ENCODE measurements at regions not wholly inside any gene's neighbourhood (a gene's known extent, or its start where the extent isn't known, plus 50 kb on each side); places are given as distances from the start of the nearest gene placed in this dataset.
A peak's percentile ranks its signal among the peaks of the same experiment; 100 is the strongest.

- no peak for DNase-seq
These were observed 109.3 kb upstream of the TNRC6C start for GRCh38 chr17:77849239-77849638.

GRCh38 chr17:77851921-77852320 lies 106.6 kb upstream of the TNRC6C start:
- no peak for DNase-seq

DNA sequence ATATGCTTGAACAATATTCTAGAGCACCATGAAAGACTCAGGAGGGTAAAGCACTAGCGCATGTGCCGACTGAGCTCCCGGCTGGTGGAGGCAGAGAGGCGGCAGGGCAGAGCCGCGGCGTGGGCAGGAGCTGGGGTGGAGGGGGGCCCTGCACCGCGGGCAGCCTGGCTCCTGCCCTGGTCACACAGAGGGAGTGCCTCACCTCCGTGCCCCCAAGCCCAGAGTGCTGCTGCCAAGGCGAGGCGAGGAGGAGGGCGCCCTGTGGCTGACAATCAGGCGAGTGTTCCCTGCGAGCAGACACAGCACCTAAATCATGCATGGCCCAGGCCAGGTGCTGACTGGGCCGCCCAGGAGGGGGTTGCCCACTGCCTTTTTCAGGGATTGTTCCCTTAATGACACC lies 105.8 kb upstream of the TNRC6C start:
- no peak for DNase-seq

GRCh38 chr17:77853191-77853977 lies 105.1 kb upstream of the TNRC6C start:
- DNase-seq = no peak

DNA sequence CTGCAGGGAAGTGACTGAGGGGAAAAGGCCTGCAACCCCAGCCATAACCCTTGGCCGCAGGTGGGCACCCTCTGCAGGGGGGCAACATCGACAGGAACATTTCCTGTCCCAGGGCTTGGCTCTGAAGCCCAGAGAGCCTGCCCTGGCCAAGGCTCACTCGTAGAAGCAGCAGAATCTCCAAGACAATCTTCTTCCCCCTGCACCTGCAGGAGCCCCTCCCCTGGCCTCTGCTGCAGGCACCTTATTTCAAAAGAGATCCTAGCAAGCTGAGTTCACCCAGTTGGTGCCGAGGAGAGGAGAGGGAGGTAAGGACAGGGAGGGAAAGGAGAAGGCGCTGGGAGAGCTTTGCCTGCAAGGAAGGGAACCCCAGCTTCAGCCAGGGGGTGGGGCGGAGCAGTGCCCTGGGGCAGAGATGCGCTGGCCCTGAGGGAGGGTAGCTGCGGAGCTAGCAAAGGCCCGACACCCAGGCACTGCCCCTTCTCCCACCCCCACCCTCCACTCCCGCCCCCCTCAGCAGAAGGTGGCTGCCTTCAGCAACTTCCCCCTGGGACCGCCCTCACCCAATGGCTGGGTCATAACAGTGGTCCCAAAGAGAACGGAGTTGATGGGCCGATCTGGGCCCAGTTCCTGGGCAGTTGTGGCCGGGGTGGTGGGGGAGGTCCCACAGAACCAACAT lies 104.3 kb upstream of the TNRC6C start:
- DNase-seq = no peak

- DNase-seq = no peak
These were observed 103.5 kb upstream of the TNRC6C start for GRCh38 chr17:77854759-77855745.

DNA sequence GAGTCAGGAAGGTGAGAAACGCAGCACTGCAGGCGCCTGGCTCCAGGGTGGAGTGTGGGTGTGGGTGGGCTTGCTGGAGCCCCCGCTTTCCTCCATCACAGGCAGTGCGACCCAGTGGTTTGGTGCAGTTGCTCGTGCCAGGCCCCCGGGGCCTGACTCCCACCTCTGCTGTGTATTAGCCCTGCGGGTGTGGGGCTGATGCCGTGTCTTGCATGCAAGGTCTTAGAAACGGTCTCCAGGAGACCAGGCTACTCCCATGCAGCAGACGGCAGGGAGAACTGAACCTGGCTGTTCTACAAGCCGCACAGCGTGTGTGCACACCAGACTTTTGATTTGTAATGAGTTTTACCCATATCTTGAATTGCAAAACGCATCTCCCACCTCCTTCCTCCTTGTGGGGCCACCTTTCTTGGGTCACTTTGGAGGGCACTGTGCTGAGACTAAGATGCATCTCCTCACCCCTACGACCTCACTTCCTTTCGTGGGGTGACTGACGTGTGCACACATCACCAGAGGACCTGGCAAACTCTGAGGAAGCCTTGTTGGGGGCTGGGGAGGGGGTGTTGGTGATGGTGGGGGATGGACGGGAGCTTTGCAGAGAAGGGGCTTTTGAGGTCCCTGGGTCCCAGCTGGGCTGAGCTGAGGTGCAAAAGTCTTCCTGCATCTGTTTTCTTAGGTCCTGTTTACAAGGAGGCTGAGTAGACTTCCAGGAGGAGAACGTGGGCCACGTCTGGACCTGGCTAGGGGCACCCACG lies 101.8 kb upstream of the TNRC6C start:
- DNase-seq = no peak

GRCh38 chr17:77857306-77857555 lies 101.3 kb upstream of the TNRC6C start:
- DNase-seq = no peak

DNA sequence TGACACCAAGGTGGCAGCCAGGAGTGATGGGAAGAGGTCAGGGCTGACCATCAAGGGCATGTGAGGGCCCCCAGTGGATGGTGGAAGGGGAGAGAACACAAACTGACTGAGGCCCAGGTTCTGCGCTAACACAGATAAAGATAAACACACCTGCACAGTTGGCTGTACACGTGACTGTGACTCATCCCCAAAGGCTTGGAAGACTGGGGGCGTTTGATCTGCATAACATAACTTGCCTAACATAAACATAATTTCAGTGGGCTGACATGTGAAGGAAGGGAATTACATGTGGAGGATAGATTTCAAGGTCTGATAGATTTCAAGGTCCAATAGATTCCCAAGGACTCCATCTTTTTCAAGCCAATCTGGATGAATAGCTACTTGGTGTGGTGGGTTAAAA lies 100.9 kb upstream of the TNRC6C start:
- peak; percentile 61 for DNase-seq

DNA sequence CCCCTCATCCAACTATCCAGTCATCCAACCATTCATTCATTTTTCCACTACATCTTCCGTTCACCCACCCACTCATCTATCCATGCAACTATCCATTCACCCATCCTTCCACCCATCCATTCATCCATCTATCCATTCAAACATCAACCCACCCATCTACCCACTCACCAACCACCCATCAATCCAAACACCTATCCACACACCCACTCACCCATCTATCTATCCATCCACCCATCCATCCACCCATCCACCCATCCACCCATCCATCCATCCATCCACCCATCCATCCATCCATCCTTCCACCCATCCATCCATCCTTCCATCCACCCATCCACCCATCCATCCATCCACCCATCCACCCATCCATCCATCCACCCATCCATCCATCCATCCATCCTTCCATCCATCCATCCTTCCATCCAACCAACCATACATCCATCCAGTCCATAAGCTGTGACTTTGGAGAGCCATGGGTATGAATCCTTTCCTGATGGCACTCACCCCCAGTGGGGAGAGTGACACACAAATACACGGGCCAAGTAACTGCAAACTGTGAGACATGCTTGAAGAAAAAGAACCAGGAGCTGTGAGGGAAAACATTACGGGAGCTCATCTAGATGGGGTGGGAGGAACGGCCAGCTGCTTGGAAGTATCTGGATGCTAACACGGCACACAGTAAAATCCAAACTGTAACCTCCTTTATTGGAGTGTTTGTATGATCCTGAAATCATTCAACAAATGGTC lies 100.0 kb upstream of the TNRC6C start:
- DNase-seq = no peak

GRCh38 chr17:77859035-77859810 lies 99.3 kb upstream of the TNRC6C start:
- DNase-seq = no peak

GRCh38 chr17:77861133-77861695 lies 97.3 kb upstream of the TNRC6C start:
- DNase-seq = no peak

DNA sequence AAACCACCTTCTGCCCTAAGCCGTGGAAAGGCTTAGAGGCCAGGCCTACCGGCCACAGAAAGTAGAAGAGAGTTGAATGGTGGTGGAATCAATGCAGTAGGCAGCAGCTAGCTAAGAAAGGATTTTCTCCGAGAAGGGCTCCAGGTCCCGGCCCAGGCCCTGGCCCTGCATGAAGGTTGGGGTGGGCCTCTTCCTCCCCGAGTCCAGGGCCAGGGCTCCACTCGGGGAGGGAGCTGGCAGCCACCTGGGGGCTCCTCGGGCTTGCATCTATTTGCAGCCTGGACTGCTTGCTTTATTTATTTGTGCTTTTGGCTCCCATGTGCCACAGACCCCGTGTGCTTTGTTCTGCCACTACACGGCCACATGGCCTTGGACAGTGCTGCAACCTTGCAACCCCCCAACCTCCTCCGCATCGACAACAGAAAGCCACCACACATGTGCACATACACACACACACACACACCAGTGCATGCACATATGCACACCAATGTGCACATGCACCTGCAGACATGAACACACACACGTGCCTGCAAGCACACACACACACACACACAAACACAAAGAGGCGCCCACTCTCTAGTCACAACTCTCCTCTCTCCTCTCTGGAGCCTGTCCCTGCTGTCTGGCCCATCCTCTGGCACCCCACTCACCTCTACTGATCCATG lies 96.4 kb upstream of the TNRC6C start:
- no peak for DNase-seq

DNA sequence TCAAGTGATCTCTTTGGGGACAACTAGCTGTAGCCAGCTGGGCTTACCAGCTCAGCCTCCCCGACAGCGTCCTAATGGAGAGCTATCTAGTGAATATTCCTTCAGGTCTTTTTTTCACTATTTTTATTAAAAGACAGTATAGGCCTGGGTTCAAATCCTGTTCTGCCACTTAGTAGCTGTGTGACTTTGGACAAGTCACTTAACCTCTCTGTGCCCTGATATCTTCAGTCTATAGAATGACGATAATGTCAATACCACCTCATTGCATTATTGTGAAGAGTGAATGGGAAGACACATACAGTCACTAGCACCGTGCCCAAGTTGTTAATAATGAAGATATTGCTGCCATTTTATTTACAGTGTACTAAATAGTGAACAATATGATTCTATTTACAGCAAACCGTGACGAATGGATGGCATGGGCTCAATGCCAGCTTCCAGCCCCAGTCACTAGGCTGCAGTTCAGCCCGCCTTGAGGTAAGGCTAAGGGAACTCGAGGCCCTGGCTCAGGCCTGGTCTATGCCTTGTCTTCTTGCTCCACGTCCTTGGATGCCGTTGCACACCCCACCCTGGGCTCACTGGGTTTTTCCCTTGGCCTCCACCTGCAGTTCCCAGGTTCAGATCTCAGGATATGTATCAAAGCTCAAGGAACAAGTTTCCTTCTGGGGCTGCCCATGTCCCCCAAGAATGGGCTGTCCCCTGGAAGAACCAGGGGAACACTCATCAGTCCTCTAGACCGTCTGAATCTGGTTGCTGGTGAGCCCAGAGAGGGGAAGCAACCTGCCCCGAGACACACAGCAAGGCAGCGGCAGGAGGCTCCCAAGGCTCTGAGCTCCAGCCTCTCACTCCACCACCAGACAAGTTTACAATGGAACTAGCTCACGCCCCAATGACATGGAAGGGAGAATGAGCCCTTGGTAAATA lies 95.4 kb upstream of the TNRC6C start:
- no peak for DNase-seq

- no peak for DNase-seq
These were observed 94.7 kb upstream of the TNRC6C start for GRCh38 chr17:77863814-77864161.

DNA sequence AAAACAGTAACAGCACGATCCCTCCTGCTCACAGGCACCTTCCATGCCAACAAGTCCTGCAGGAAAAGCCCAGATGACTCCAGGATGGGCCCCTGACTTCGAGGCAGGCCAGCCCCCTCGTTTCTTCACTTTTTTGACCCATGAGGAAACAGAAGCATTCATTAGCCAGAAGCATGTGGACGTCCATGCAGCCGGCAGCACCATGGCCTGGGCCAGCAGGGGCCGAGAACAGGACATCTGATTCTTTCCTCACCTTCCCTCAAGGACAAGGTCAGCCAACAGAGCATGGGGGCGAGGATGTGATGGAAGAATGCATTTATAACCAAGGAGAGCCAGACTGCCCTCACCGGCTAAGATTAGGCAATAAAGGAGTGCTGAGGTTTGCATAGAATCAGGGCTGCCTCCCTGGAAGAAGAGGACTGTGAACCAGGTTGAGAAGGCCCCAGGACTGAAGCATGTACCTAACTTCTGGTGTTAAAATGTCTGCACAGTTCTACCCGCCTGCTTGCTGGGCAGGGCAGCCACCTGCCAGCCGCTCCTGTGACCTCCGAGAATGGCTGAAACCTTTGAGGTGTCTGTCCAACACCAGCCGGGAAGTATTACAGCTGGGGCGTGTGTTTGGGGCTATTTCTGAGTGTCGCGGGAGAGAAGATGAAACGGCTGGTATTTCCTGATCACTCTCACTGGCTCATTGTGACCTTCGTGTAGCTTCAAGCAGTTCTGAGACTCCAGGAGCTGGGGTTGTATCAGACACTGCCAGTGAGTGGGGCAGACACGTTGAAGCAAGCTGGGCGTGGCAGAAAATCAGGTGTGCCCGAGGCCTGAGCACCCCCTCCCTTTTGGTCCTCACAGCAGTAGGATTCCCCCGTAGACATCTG lies 94.0 kb upstream of the TNRC6C start:
- DNase-seq = no peak

- DNase-seq = no peak
These were observed 93.3 kb upstream of the TNRC6C start for GRCh38 chr17:77865112-77865611.

- DNase-seq = no peak
These were observed 92.8 kb upstream of the TNRC6C start for GRCh38 chr17:77865716-77866115.

Measured in CD4-positive, alpha-beta T cell treated with Interleukin-6 for 4 hours (primary cell).